ENCODE measurements at regions not wholly inside any gene's neighbourhood (a gene's known extent, or its start where the extent isn't known, plus 50 kb on each side); places are given as distances from the start of the nearest gene placed in this dataset.

GRCh38 chr4:149110481-149110880 lies 668.3 kb upstream of the NR3C2 start:
- ATAC-seq (ENCODE audit: insufficient number of reproducible peaks, low FRiP score, low read depth) (no peak), DNase-seq (ENCODE audit: low spot score) (no peak)
- no peaks in the 10 kb centered on the region for H3K9me3 ChIP-seq
- no peaks in the 10 kb centered on the region for H3K36me3 ChIP-seq
- H3K27me3 ChIP-seq (replicated peaks; ENCODE audit: insufficient read depth) = no peaks in the 10 kb centered on the region
- H3K27ac ChIP-seq = no peak overlapping the region
- TF ChIP-seq, protein P1, sequence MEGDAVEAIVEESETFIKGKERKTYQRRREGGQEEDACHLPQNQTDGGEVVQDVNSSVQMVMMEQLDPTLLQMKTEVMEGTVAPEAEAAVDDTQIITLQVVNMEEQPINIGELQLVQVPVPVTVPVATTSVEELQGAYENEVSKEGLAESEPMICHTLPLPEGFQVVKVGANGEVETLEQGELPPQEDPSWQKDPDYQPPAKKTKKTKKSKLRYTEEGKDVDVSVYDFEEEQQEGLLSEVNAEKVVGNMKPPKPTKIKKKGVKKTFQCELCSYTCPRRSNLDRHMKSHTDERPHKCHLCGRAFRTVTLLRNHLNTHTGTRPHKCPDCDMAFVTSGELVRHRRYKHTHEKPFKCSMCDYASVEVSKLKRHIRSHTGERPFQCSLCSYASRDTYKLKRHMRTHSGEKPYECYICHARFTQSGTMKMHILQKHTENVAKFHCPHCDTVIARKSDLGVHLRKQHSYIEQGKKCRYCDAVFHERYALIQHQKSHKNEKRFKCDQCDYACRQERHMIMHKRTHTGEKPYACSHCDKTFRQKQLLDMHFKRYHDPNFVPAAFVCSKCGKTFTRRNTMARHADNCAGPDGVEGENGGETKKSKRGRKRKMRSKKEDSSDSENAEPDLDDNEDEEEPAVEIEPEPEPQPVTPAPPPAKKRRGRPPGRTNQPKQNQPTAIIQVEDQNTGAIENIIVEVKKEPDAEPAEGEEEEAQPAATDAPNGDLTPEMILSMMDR (IDR thresholded peaks at IDR 0.05) = no peak
- no peaks in the 10 kb centered on the region for H3K4me1 ChIP-seq (ENCODE audit: control insufficient read depth in 1 of 2, low read depth in 2 of 2)
- H3K4me3 ChIP-seq = no peak overlapping the region

GRCh38 chr4:149108626-149109025 lies 666.4 kb upstream of the NR3C2 start:
- H3K4me3 ChIP-seq = no peak overlapping the region
- DNase-seq (ENCODE audit: low spot score) (no peak), ATAC-seq (ENCODE audit: insufficient number of reproducible peaks, low FRiP score, low read depth) (no peak)
- TF ChIP-seq, protein P1 (IDR thresholded peaks at IDR 0.05) = no peak
- no peaks in the 10 kb centered on the region for H3K4me1 ChIP-seq (ENCODE audit: control insufficient read depth in 1 of 2, low read depth in 2 of 2)
- no peaks in the 10 kb centered on the region for H3K27me3 ChIP-seq (replicated peaks; ENCODE audit: insufficient read depth)
- no peaks in the 10 kb centered on the region for H3K36me3 ChIP-seq
- no peak overlapping the region for H3K27ac ChIP-seq
- H3K9me3 ChIP-seq = no peaks in the 10 kb centered on the region

GRCh38 chr4:149102765-149103164 lies 660.6 kb upstream of the NR3C2 start:
- H3K27me3 ChIP-seq (replicated peaks; ENCODE audit: insufficient read depth) = no peaks in the 10 kb centered on the region

DNA sequence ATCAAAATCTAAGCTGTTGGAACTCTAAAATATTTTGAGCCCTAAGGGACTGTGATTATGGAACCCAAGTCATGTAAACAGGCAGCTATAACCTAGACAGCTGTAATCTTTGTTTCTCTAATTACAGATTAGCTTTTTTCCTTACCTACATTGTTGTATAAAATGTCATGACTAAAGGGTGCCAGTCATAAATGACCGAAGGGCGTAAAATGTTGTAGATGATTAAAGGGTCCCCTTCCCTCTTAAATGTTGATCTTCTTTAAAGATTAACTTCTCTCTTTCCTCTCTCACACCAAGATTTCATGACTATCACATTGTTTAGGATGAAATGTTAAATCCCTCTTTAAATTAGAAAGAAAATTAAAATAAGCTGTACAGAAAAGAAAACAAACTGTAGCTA lies 659.4 kb upstream of the NR3C2 start:
- no peak overlapping the region for H3K27ac ChIP-seq
- TF ChIP-seq, protein P1 (IDR thresholded peaks at IDR 0.05) = no peak
- no peaks in the 10 kb centered on the region for H3K9me3 ChIP-seq
- H3K36me3 ChIP-seq = no peaks in the 10 kb centered on the region
- no peaks in the 10 kb centered on the region for H3K27me3 ChIP-seq (replicated peaks; ENCODE audit: insufficient read depth)
- DNase-seq (ENCODE audit: low spot score) = no peak
- ATAC-seq (ENCODE audit: insufficient number of reproducible peaks, low FRiP score, low read depth) = no peak
- no peaks in the 10 kb centered on the region for H3K4me1 ChIP-seq (ENCODE audit: control insufficient read depth in 1 of 2, low read depth in 2 of 2)
- no peak overlapping the region for H3K4me3 ChIP-seq

More at GRCh38 chr4:149102765-149103164, 660.6 kb upstream of the NR3C2 start:
- ATAC-seq (ENCODE audit: insufficient number of reproducible peaks, low FRiP score, low read depth) = no peak
- no peak overlapping the region for H3K27ac ChIP-seq
- no peaks in the 10 kb centered on the region for H3K36me3 ChIP-seq
- TF ChIP-seq, protein P1 (IDR thresholded peaks at IDR 0.05) = no peak
- no peaks in the 10 kb centered on the region for H3K9me3 ChIP-seq
- H3K4me1 ChIP-seq (ENCODE audit: control insufficient read depth in 1 of 2, low read depth in 2 of 2) = no peaks in the 10 kb centered on the region
- DNase-seq (ENCODE audit: low spot score) = no peak
- no peak overlapping the region for H3K4me3 ChIP-seq

DNA sequence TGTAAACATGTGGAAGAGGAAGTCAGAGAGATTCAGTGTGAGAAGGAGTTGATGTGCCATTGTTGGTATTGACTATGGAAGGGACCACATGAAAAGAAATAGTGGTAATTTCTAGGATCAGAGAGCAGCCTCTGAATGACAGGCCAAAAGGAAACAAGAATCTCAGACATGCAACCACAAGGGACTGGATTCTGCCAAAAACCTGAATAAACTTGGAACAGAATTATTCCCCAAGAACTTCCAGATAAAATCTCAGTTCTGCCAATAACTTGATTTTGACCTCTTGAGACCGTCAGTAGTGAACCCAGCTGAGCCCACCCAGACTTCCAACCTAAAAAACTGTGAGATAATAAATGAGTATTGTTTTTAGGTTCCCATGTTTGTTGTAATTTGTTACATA lies 653.6 kb upstream of the NR3C2 start:
- ATAC-seq (ENCODE audit: insufficient number of reproducible peaks, low FRiP score, low read depth) (no peak), DNase-seq (ENCODE audit: low spot score) (no peak)
- Histone ChIP-seq H3K36me3 (no peaks in the 10 kb centered on the region), H3K27me3 (replicated peaks; ENCODE audit: insufficient read depth) (no peaks in the 10 kb centered on the region), H3K27ac (no peak overlapping the region), H3K4me3 (no peak overlapping the region), H3K4me1 (ENCODE audit: control insufficient read depth in 1 of 2, low read depth in 2 of 2) (no peaks in the 10 kb centered on the region), H3K9me3 (peaks cover 5% of the 10 kb centered on the region)
- TF ChIP-seq, protein P1 (IDR thresholded peaks at IDR 0.05) = no peak

All from thoracic aorta (tissue), 2 donors.